Stimulated activated naive CD8-positive, alpha-beta T cell treated with anti-CD3 and anti-CD28 coated beads, Interleukin-15, Interleukin-2, amounts not matched to agents 100 ng/mL and 50 ng/mL, for 24 hours (primary cell): ENCODE measurements at regions not wholly inside any gene's neighbourhood (a gene's known extent, or its start where the extent isn't known, plus 50 kb on each side); places are given as distances from the start of the nearest gene placed in this dataset.

Experiments used
- H3K27ac Mint-ChIP-seq: one replicate; pipeline ENCODE4 v1.8.0; 2021; ENCODE audit warnings: mild to moderate bottlenecking, mixed read lengths
- H3K27me3 Mint-ChIP-seq: one replicate; pipeline ENCODE4 v1.8.0; 2021; ENCODE audit warnings: mixed read lengths
- H3K36me3 Mint-ChIP-seq: one replicate; pipeline ENCODE4 v1.8.0; 2021; ENCODE audit warnings: low read depth, mixed read lengths
- H3K4me1 Mint-ChIP-seq: one replicate; pipeline ENCODE4 v1.8.0; 2021; ENCODE audit warnings: low read depth, mixed read lengths
- H3K4me3 Mint-ChIP-seq: one replicate; pipeline ENCODE4 v1.8.0; 2021; ENCODE audit warnings: mild to moderate bottlenecking, mixed read lengths
- H3K9me3 Mint-ChIP-seq: one replicate; pipeline ENCODE4 v1.8.0; 2021; ENCODE audit warnings: mixed read lengths

DNA sequence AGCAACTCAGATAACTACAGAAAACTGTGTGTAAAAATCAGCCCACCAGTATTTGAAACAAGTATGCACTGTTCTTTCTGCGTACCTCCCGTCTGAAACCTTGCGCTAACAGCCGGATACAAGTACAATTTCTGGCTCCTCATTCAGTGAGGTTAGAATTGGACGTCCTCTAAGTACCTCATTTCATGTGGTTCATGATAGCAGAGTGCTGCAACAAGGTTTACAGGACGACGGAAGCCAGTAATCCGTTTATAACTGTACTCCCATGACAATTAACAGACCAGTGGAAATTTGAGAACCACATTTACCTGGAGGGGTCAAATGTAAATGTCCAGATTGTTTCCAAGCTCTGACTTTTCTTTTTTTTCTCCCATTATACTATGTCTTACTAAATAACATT is 52.9 kb upstream of the TENM3 start:
- Mint-ChIP-seq H3K27me3 (peaks cover 8% of the 10 kb centered on the region), H3K36me3 (no peaks in the 10 kb centered on the region), H3K27ac (no peak overlapping the region), H3K9me3 (no peaks in the 10 kb centered on the region), H3K4me3 (no peak overlapping the region), H3K4me1 (no peaks in the 10 kb centered on the region)

- Mint-ChIP-seq H3K27me3 (peaks cover 5% of the 10 kb centered on the region), H3K9me3 (no peaks in the 10 kb centered on the region), H3K4me3 (no peak overlapping the region), H3K27ac (no peak overlapping the region), H3K36me3 (no peaks in the 10 kb centered on the region), H3K4me1 (no peaks in the 10 kb centered on the region)
These were observed 50.6 kb upstream of the TENM3 start for GRCh38 chr4:182192511-182193181.

DNA sequence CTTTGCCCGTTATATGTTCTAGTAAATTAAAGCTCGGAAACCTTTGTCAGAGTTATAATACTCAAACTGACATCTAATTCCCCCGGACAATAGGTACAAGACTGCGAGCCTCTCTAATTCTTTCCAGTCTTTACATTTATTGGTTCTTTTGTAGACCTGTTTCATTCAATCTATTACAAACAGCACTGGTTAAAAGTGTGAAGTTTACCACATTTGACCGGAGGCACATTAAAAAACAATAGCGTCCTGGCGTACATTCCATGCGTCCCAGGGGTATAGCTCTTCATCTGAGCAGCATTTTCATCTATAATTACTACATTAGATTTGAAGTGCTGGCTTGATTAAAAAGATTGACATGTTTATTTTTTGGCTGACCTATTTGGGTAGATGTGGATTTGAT is 49.9 kb upstream of the TENM3 start:
- Mint-ChIP-seq H3K4me3 (no peak overlapping the region), H3K27ac (no peak overlapping the region), H3K36me3 (no peaks in the 10 kb centered on the region), H3K27me3 (peaks cover 5% of the 10 kb centered on the region), H3K4me1 (no peaks in the 10 kb centered on the region), H3K9me3 (no peaks in the 10 kb centered on the region)
